GM18511 (cell line): ENCODE measurements at regions not wholly inside any gene's neighbourhood (a gene's known extent, or its start where the extent isn't known, plus 50 kb on each side); places are given as distances from the start of the nearest gene placed in this dataset.

Experiments
- ATAC-seq: cut with Tn5 transposase; IDR thresholded peaks from one replicate; pipeline ENCODE4 v1.9.1; 2021; ENCODE audit warnings: mild to moderate bottlenecking, moderate library complexity; ENCODE audit not compliant: unreplicated experiment

- no peak for ATAC-seq
Observed at GRCh38 chr5:173762045-173762444, 126.1 kb upstream of the CPEB4 start.

DNA sequence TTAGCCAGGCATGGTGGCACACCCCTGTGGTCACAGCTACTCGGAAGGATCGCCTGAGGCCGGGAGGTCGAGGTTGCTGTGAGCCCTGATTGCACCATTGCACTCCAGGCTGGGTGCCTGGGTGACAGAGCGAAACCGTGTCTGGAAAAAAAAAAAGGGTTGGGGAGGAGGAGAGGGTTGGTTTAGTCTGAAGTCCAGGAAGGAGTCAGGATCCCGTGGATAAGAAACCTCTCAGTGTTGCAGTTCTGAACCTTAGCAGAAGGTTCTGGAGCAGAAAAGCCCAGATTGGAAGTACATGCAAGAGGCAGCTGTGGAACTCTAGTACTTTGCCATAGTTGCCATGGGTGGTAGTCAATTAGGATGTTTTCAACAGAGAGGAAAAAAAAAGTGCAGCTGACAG, 125.2 kb upstream of the CPEB4 start:
- no peak for ATAC-seq

- no peak for ATAC-seq
Observed at GRCh38 chr5:173763410-173763809, 124.7 kb upstream of the CPEB4 start.

DNA sequence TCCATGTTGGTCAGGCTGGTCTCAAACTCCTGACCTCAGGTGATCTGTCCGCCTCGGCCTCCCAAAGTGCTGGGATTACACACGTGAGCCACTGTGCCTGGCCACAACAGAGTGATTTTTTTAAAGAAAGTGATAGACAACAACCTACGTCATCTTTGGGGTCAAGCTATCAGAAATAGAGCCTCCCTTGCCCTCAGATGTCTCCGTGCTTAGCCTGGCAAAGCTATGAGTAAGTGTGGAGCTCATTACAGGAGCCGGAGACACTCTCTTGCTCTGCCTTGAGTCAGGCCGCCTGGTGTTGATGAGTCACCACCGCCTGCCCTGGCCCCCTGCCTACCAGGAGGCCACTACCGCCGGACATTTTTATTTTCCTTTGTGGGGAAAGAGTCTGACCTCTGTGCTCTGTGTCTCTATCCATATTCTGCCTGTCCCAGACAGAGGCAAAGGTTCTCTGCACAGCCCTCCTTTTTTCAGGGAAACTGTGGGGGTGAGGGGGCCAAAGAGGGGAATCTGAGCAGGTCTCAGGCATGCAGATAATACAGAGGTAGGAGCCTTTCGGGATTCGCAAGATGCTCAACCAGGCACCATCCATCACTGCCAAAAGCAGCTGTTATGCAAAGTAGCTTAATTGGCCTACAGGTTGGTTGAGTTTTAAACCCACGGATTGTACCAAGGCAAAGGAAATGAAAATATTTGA, 123.7 kb upstream of the CPEB4 start:
- no peak for ATAC-seq

- no peak for ATAC-seq
Observed at GRCh38 chr5:173765029-173765644, 123.0 kb upstream of the CPEB4 start.

- no peak for ATAC-seq
Observed at GRCh38 chr5:173765661-173766060, 122.5 kb upstream of the CPEB4 start.

DNA sequence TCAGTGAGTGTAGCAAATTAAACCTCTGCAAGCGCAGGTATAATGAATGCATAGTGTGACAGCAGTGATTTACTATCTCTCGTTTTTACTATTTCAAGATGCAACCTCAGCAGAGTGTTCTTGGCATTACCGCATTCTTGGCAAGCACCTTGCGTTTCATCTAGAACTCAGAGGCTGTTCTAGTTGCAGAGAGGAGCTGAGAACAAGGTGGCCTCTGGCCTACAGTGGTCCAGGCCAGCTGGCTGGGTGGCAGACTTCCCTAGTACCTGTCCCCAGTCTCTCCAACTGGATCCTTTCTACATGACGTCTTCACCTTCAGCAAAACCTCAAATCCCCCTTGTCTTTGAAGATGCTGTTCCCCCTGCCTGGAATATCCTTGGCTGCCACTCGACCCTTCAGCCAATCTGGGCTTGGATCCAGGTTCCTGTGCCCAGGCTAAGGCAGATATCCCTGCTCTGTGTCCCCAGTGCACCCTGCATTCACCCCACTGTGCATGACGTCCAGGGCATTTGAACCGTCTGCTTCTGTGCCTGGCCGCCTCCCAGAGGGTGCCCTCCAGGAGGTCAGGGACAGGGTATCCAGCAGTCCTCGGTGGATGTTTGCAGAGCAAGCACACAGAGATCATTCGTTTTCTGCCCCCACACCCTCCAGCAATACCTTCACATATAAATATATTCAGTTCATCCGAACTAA, 120.4 kb upstream of the CPEB4 start:
- ATAC-seq, result no peak

GRCh38 chr5:173768267-173768806, 119.8 kb upstream of the CPEB4 start:
- no peak for ATAC-seq

- ATAC-seq, result no peak
Observed at GRCh38 chr5:173768891-173769290, 119.3 kb upstream of the CPEB4 start.

- no peak for ATAC-seq
Observed at GRCh38 chr5:173770637-173771036, 117.5 kb upstream of the CPEB4 start.

- no peak for ATAC-seq
Observed at GRCh38 chr5:173771121-173771724, 116.9 kb upstream of the CPEB4 start.

- no peak for ATAC-seq
Observed at GRCh38 chr5:173771725-173772383, 116.3 kb upstream of the CPEB4 start.

- ATAC-seq, result no peak
Observed at GRCh38 chr5:173772384-173773059, 115.6 kb upstream of the CPEB4 start.

GRCh38 chr5:173774271-173774761, 113.8 kb upstream of the CPEB4 start:
- no peak for ATAC-seq

DNA sequence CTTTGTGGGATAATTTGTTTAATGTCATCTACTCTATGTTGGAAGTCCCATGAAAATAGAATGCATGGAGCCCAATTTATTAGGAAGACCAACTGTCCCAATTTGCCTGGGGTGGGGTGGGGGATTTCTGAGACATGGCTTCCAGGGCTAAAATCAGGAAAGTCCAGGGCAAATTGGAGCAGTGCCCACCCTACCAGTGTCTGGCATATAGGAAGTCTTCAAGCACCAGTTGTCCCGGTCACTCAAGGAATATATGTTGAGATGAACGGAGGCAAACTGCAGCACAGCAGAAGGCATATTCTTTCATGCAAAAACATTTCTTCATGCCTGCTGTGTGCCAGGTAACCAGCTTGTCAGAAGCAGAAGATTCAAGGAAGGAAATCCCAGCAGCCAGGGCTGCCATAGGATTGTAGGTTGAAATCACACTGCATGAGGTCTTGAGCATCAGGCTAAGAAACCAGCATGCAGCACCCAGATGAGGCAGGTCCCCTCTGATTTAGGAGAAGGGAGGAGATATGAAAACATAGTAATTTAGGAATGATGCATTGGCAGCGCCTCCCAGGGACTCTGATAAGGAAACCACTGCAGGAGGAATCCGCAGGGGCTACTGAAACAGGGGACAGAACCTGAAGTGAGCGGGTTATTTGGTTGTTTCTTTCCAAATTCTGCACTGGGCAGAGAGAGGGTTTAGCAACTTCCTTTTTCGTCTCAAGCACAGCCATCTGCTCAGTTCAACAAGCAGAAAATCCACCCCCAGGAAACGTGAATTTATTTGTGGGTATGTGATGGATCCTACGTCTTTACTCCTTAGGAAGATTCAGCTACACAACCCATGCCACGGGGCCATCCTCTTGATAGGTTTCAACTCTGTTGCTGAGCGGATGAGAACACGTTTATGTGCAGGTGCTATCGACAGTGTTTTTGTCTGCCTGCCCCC, 112.6 kb upstream of the CPEB4 start:
- no peak for ATAC-seq

GRCh38 chr5:173777149-173777548, 111.0 kb upstream of the CPEB4 start:
- no peak for ATAC-seq

DNA sequence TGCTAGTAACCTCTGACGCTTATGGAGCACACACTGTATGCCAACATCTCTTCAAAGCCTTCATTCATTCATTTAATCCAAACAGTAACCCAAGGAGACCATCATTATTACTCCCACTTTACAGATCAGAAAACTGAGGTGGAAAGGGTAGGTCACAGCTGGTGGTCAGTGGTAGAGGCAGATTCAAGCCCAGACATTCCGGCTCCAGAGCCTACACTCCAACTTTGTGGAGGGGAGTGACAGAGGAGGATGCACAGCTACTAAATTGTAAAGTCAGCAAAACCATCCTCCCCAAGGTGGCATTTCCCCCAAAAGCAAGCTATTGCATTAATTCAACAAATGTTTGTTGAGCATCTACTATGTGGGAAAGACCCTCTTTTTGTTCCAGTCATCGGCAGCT, 110.5 kb upstream of the CPEB4 start:
- no peak for ATAC-seq

DNA sequence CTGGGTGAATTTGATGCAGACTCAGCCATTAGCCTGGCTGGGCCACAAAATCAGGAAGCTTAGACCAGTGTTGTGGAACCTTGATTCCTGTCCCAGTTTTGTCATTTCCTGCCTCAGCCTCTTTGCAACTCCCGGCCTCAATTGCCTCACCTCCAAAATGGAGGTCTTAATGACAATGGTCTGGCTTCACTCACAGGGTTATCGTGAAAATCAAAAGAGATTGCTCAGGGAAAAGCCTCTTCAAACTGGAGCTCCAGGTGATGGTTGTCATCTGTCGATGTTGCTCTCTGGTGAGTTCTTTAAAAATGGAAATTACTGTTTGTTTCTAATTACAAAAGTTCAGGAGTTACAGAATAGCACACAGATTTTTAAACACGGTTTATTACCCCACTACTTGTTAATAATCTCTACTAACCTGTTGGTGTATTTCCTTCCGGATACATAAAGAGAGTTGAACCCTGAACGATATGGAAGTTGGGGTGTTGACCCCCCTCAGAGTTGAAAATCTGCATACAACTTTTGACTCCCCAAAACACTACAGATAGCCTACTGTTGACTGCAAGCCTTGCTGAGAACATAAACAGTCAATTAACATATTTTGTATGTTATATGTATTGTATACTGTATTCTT, 109.9 kb upstream of the CPEB4 start:
- ATAC-seq, result no peak
